GM18861 (cell line): ENCODE measurements at regions not wholly inside any gene's neighbourhood (a gene's known extent, or its start where the extent isn't known, plus 50 kb on each side); places are given as distances from the start of the nearest gene placed in this dataset.
"Not testable (repeated sequence)": the region's sequence is repeated elsewhere in the genome, so short reads cannot be mapped to it uniquely, and the experiment has no call there.

ENCODE experiments used
- ATAC-seq: cut with Tn5 transposase; IDR thresholded peaks from one replicate; pipeline ENCODE4 v1.9.1; 2021; ENCODE audit not compliant: unreplicated experiment

GRCh38 chr12:131561051-131561450 is 149.8 kb upstream of the SFSWAP start:
- no peak for ATAC-seq

GRCh38 chr12:131561891-131562684 is 148.8 kb upstream of the SFSWAP start:
- no peak for ATAC-seq

GRCh38 chr12:131564138-131564727 is 146.7 kb upstream of the SFSWAP start:
- not testable (repeated sequence) for ATAC-seq

- no peak for ATAC-seq
Observed at GRCh38 chr12:131564845-131565244, 146.0 kb upstream of the SFSWAP start.

- ATAC-seq, result no peak
Observed at GRCh38 chr12:131565267-131566015, 145.4 kb upstream of the SFSWAP start.

DNA sequence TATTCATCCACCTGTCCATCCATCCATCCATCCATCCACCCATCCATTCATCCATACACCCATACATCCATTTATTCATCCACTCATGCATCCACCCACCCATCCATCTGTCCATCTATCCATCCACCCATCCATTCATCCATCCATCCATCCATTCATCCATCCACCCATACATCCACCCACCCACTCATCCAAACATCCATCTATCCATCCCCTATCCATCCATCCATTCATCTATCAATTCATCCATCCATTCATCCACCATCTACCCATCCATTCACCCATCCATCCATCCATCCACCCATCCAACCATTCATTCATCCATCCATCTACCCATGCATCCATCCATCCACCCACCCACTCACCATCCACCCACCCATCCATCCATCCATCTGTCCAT is 142.6 kb upstream of the SFSWAP start:
- ATAC-seq, result no peak

- ATAC-seq, result no peak
Observed at GRCh38 chr12:131570596-131570995, 140.3 kb upstream of the SFSWAP start.

- ATAC-seq, result no peak
Observed at GRCh38 chr12:131571827-131572226, 139.1 kb upstream of the SFSWAP start.

DNA sequence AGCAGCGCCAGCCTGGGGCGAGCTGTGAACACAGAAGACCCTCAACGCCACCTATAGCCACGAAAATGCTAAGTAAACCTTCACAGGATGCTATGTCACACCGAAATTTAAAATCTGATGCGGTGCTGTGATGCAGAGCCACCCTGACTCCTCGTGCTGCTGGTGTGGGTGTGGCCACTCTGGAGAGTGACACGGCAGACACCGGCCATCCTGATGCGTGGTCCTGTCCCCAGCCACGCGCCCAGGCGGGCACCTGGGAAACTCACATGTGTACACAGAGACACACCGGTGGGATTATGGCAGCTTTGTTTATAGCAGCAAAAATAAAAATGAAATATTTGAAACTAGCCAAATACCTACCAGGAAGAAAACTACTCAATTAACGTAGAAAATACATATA is 138.3 kb upstream of the SFSWAP start:
- ATAC-seq, result no peak

DNA sequence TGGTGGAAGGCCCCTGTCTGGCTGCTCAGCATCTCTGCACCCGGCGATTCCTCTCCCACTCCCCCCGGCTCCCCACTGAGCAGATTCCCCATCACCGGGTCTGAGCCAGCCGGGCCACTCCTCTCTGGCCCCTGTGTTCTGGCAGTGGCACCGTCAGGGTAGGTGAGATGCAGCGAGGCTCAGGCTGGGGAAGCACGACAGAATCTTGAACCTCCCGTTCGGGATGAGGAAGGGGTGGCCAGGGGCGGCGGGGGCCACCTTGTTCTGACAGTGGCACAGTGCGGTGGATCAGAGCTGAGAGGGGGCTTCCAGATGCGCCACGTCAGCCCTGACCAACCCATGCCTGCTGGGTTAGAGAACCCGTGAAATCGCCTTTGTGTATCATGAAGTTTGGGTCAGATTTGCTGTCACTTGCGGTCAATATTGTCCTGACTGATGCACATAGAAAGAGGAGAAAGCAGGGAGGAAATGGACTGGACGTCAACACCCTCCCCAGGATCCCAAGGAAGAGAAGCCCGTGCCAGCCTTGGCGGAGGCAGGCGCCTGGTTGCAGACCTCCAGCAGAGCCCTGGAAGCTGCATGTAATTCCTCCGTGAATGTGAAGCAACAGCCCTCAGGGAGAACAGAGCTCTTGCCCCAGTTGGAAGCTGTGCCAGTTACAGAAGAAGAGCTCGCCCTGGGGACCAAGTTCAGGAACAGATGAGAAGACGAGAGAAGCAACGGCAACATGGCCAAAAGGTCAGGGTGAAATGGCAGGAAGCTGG is 137.1 kb upstream of the SFSWAP start:
- ATAC-seq, result no peak

DNA sequence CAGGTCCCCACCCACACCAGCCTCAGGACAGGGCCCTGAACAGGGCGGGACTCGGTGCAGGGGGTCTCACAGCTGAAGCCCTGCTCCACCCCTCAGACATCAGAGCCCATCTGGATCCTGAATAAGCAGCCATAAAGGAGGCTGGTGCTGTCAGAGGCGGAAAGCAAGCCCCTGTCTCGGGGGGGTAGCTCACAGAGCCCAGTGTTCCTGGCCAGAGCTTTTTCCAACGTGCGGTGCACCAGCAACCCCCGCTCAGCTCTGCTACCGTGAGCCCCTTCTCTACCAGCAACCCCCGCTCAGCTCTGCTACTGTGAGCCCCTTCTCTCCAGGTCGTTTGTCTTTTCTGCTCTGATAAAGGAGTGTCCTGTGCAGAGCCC is 136.5 kb upstream of the SFSWAP start:
- ATAC-seq, result no peak

GRCh38 chr12:131575371-131575770 is 135.5 kb upstream of the SFSWAP start:
- ATAC-seq, result no peak

GRCh38 chr12:131576734-131577133 is 134.2 kb upstream of the SFSWAP start:
- not testable (repeated sequence) for ATAC-seq

- no peak for ATAC-seq
Observed at GRCh38 chr12:131577766-131578165, 133.1 kb upstream of the SFSWAP start.

GRCh38 chr12:131578828-131579470 is 131.9 kb upstream of the SFSWAP start:
- no peak for ATAC-seq

DNA sequence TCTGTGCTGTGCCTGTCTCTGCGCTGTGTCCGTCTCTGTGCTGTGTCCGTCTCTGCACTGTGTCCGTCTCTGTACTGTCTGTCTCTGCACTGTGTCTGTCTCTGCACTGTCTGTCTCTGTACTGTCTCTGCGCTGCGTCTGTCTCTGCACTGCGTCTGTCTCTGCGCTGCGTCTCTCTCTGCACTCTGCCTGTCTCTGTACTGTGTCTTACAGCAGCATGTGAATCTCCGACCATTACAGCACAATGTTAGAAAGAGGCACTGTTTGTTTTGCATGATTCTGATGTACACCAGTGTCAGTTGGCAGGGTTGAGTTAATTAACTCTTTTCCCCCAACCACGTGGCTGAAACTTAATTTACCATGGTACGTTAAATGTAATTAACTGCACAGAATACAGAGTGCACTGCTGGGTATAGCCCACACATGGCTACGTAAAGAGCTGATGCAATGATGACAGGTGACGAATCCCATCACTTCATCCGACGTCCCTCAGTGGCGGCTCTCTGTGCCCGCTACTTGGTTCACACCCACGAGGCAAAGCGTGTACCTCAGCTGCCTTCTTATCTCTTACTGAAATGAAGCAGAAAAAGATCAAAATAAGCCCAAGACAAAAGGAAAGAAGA is 127.7 kb upstream of the SFSWAP start:
- ATAC-seq, result no peak

GRCh38 chr12:131586269-131586668 is 124.6 kb upstream of the SFSWAP start:
- no peak for ATAC-seq

DNA sequence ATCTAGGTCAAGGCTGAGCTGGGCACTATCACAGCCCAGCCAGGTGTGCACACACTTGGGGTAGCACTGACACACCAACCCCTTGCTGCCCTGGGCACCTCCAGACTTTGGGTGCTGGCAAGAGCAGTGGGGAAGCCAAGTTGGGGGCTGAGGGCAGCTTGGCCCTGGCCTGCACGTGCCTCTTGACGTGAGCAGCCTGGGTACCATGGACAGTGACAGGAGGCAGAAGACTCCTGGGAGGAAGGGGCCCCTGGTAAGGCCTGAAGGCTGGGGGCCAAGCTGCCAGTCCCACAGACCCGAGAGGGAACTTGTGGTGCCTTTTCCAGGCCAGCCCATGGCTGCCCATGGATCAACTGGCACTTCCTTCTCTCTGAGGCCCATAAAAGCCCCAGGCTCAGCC is 124.1 kb upstream of the SFSWAP start:
- no peak for ATAC-seq

GRCh38 chr12:131587565-131587964 is 123.3 kb upstream of the SFSWAP start:
- no peak for ATAC-seq

GRCh38 chr12:131589221-131589897 is 121.5 kb upstream of the SFSWAP start:
- ATAC-seq, result no peak
